Coronary artery (tissue), 2 donors: ENCODE measurements at regions not wholly inside any gene's neighbourhood (a gene's known extent, or its start where the extent isn't known, plus 50 kb on each side); places are given as distances from the start of the nearest gene placed in this dataset.

Source experiments
- DNase-seq: peaks from one replicate; pipeline ENCODE4 v3.0.0-alpha.2; 2017; ENCODE audit warnings: low spot score
- H3K27ac ChIP-seq, 2 donors: fragments of 200-600 bp; sonication (generic); one replicate each; pipeline ENCODE4 v1.5.1; 2016 to 2019
- H3K4me3 ChIP-seq: fragments of 200-600 bp; sonication (generic); 2 replicates; pipeline ENCODE4 v1.5.1; 2016; ENCODE audit warnings: mild to moderate bottlenecking, moderate library complexity
- TF ChIP-seq, protein P1 (sequence below): fragments of 200-600 bp; sonication (generic); IDR thresholded peaks from one replicate; pipeline ENCODE4 v1.5.1; 2019; ENCODE audit warnings: antibody characterized with exemption

GRCh38 chr13:111027458-111028439, 87.4 kb upstream of the ARHGEF7 start:
- TF ChIP-seq, protein P1, sequence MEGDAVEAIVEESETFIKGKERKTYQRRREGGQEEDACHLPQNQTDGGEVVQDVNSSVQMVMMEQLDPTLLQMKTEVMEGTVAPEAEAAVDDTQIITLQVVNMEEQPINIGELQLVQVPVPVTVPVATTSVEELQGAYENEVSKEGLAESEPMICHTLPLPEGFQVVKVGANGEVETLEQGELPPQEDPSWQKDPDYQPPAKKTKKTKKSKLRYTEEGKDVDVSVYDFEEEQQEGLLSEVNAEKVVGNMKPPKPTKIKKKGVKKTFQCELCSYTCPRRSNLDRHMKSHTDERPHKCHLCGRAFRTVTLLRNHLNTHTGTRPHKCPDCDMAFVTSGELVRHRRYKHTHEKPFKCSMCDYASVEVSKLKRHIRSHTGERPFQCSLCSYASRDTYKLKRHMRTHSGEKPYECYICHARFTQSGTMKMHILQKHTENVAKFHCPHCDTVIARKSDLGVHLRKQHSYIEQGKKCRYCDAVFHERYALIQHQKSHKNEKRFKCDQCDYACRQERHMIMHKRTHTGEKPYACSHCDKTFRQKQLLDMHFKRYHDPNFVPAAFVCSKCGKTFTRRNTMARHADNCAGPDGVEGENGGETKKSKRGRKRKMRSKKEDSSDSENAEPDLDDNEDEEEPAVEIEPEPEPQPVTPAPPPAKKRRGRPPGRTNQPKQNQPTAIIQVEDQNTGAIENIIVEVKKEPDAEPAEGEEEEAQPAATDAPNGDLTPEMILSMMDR, result no peak
- DNase-seq, result no peak

DNA sequence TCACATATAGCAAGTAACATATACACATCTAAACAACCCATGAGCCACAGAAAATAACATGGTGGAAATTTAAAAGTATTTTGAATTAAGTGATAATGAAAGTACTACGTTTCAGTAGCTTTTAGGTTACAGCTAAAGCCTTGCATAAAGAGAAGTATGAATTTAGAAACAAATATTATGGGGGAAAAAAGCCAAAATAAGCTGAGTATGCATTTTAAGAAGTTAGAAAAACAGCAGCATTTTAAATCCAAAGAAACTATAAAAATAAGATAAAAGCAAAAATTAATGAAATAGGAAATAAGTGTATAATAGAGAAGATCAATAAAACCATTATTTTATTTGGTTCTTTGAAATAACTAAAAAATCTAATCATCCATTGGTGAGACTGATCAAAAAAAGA, 89.8 kb upstream of the ARHGEF7 start:
- TF ChIP-seq, protein P1, result no peak
- no peak overlapping the region for H3K27ac ChIP-seq
- no peak for DNase-seq
- H3K4me3 ChIP-seq, result no peak overlapping the region

More at GRCh38 chr13:111027458-111028439, 87.4 kb upstream of the ARHGEF7 start:
- Histone ChIP-seq H3K27ac (no peak overlapping the region), H3K4me3 (no peak overlapping the region)

GRCh38 chr13:111022886-111023285, 92.2 kb upstream of the ARHGEF7 start:
- no peak overlapping the region for H3K4me3 ChIP-seq
- no peak for DNase-seq
- H3K27ac ChIP-seq, result no peak overlapping the region
- TF ChIP-seq, protein P1, result no peak

DNA sequence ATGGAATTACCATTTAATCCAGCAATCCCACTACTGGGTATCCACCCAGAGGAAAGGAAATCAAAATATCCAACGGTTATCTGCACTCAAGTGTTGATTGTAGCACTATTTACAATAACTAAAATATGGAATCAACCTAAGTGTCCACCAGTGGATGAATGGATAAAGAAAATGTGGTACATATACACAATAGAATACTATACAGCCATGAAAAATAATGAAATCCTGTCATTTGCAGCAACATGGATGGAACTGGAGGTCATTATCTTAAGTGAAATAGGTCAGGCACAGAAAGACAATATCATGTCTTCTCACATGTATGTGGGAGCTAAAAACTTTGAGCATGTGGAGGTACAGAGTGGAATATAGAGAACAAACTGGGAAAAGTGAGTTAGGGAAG, 92.9 kb upstream of the ARHGEF7 start:
- no peak for DNase-seq
- H3K4me3 ChIP-seq, result no peak overlapping the region
- TF ChIP-seq, protein P1, result no peak
- no peak overlapping the region for H3K27ac ChIP-seq

DNA sequence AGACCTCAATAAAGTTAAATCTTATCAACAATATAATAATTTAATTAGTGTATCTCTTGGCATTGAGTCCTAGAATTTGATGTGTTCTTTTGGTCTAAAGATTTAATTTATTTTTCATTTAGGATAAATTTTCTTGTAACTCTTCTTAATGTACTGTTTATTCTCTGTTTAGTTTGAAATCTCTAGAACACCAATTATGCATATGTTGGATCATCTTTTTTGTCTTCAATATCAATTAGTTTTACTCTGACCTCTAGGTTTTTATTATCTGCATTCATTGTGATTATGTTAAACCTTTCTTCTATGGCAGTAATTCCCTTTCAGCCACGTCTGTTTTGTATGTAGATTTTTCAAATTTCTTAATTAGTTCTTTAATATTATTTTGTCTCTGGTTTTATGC, 93.8 kb upstream of the ARHGEF7 start:
- Histone ChIP-seq H3K27ac (no peak overlapping the region), H3K4me3 (no peak overlapping the region)
- DNase-seq, result no peak
- TF ChIP-seq, protein P1, result no peak

- no peak overlapping the region for H3K4me3 ChIP-seq
- H3K27ac ChIP-seq, result no peak overlapping the region
- no peak for DNase-seq
- TF ChIP-seq, protein P1, result no peak
Observed at GRCh38 chr13:111020546-111020945, 94.6 kb upstream of the ARHGEF7 start.

DNA sequence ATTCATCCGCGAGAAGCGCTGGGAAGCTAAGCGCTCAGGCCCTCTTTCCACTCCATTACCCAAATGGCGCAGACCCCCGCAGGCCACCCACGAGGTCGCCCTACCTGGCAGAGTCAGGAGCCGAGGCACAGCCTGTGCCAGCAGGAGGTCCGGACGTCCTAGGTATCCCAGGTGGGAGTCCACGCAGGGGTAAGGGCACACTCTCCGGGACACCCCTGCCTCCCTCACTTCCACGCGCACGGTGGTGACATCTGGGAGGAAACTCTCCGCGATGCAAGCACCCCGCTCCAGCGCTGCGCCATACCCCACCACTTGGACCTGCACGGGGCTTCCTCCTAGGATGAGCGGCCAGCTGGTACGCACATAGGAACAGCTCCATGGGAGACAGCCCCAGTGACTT, 95.1 kb upstream of the ARHGEF7 start:
- DNase-seq, result no peak

More for the DNA sequence above, 95.1 kb upstream of the ARHGEF7 start:
- Histone ChIP-seq H3K27ac (no peak overlapping the region), H3K4me3 (no peak overlapping the region)
- TF ChIP-seq, protein P1, result no peak
